Bone marrow (tissue), 2 donors: ENCODE measurements at regions not wholly inside any gene's neighbourhood (a gene's known extent, or its start where the extent isn't known, plus 50 kb on each side); places are given as distances from the start of the nearest gene placed in this dataset.
"Not testable (repeated sequence)": the region's sequence is repeated elsewhere in the genome, so short reads cannot be mapped to it uniquely, and the experiment has no call there.

Experiments
- DNase-seq, 2 donors: peaks; one replicate each; lab custom pipeline; 2025; lab: John Stamatoyannopoulos, UW

DNA sequence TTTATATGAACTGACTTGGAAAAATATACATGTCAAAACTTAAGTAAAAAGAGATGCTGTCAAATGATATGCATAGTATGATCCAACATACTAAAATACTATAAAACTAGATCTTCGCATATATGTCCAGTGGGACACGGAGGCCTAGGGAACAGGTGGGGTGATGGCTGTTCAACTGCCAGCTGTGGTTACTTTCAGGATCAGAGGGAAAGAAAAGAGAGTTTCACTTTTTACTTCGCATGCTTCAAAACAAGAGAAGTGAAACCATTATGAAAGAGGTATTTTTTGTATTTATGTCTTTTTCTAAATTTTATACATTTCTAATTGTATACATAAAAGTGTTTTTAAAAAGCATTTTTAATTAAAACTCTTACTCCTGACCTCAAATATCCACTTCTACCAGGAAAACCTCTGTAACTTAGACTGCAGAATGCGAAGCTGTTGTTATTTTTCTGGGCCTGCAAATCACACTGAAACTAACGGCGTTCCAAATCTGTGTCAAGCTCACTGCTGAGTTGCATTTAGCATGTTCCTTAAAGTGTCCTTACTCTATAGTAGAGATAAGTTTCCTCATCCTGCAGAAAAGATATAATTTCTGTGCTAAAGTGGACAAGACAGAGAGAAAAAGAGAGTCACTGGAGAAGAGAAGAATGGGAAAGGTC, 97.8 kb upstream of the SLC35G4 start:
- DNase-seq: no peak

DNA sequence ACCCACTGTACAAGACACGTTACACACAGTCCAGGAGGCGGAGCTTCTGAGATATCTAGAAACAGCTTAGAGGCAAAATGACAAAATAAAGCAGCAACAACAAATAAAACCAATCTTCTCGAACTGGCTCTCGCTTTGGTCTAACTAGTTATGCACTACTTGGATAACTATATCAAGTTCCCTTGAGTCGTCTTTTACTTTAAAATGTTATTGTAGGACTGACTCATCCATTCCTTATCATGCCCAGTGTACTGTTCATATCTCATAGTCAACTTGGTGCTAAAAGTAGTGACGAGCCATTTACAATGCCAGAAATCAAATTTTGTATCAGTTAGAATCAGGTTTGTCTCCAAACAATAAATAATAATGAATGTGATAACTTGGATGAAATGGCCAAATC, 102.5 kb upstream of the SLC35G4 start:
- DNase-seq: no peak

DNA sequence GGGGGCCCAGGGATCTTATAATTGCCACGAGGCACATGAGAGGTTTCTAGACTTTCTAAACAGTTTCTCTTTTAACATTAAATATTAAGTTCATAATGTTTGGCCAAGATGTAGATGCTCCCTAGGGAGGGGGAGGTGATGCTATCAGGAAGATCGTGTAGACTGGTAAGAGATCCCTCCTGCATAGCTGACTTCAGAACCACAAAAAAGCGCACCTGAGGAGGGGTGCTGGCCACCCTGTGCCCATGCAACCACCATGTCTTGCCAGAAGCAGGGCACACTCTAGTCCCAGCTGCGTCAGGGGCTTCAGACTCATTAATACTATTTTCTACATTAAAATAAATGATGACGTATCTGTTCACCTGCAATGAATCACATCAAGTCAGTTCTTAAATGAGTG, 103.4 kb upstream of the SLC35G4 start:
- DNase-seq: no peak

DNA sequence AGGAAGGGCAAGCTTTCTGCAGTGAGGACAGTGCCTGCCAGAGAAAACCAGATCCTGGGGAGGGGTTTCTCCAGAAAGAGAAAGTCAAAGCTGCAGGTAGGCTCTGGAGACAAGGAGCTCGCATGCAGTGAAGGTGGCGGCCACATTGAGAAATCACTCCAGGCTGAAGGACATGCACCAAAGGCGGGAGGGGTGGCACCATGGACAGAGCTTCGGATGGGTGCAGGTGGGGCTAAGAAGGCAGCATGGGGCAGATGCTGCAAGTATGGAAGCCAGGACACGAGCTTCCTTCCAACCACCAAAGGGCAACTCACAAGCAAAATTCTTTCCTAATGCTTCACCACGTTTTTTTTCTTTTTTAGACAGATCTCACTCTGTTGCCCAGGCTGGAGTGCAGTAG, 104.4 kb upstream of the SLC35G4 start:
- no peak for DNase-seq

DNA sequence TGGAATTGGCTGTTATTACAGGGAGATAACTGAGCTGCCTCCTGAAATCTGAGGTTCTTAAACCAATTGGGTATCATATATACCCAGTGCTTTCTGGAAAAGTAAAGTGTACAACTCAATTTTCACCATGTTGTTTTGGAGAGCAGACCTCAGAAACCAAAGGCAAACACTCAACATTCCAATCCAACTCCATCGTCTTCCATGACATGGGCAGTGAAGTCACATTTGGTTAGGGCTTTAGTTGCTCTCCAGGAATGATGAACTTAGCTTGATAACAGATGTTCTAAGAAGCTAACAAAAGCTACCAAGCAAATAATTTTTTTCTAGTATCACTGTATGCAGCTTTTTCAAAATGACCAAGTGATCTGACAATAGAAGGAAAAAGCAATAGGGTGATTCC, 107.0 kb upstream of the SLC35G4 start:
- no peak for DNase-seq

DNA sequence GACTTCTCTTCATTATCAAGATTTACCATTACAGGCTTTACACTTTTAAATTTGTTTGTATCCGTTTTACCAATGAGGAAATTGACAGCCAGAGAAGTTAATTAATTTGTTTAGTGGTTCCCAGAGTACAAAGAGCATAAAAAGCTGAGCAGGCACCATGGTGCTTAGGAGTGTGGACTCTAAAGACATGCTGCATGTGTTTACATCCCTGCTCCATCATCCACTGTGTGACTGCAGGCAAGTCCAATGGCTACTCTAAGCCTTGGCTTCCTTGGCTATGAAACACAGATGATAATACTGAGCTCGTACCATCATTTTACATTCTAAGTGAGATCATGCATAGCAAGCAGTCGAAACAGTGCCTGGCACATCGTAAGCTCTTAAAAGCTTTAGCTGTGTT, 108.0 kb upstream of the SLC35G4 start:
- no peak for DNase-seq

DNA sequence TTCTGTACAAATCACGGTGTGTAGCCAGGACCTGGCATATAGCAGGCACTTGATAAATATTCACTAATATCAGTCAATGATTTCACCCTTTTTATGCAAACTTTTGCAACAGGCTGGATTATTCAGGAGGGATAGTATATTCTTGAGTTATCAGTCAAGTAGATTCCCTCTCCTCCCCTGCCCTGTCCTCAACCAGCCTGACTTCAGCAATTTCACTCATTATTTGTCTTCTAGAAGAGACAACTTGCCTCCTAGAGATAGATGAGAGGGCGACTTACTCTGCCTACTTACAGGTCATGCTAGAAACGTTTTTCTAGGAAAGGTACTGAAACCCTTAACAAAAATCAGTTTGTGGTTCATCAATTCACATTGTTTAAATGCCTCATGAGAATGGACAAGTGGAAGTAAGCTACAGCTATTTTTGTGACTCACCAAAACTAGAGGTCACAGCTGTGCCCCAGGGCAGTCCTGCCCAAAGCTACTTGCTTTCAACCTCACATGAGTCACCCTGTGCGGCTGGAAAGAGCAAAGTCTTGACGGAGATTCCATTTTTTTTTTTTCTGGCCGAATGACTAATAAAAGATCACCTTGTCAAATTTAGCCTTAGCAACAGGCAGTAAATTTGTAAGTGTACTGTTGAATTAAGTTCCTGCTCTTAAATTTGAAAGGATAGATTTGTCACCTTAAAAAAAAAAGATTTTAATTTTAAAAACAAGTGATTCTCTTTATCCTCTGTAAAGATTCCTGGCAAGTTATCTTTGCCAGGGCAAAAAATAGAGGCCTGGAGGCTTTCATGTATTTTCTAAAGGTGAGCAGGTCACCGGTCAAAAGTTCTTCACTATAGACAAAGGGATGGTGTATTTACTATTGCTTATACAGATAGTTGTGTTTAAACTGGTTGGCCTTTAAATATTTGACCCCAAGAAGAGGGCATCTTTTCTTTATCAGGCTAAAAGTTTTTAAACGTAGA, 109.0 kb upstream of the SLC35G4 start:
- no peak for DNase-seq

DNA sequence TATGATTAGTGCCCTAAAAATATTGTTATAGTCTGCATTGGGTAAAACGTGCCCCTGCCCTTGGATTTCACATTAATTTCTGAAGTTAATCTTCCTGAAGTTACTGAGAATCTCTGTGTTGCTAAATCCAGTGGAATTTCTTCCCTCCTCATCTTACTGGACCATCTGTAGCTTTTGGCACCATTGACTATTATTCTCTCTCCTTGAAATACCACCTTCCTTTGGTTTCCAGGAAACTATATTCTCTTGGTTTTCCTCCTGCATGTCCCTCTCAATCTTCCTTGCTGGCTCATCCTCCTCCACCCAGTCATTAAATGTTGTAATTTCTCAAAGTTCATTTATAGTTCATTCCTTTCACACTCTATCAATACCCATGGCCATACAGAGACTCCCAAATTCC, 110.6 kb upstream of the SLC35G4 start:
- no peak for DNase-seq

DNA sequence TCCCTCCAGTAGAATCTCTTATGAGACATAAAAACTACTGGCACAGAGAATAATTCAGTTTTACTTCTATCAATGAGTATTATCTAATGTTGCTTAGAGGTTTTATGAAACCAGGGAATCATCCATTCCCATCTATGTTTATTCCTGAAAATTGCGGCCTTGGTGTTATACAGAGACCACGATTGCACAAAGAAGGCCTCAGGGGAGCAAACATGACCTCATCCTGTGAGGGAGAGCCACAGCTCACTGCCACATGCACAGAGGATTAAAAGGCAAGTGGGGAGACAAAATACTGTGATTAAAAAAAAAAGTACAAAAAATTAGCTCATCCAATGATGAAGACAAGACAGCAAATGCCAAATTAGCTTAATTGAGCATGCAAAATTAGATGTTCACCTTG, 111.8 kb upstream of the SLC35G4 start:
- no peak for DNase-seq

DNA sequence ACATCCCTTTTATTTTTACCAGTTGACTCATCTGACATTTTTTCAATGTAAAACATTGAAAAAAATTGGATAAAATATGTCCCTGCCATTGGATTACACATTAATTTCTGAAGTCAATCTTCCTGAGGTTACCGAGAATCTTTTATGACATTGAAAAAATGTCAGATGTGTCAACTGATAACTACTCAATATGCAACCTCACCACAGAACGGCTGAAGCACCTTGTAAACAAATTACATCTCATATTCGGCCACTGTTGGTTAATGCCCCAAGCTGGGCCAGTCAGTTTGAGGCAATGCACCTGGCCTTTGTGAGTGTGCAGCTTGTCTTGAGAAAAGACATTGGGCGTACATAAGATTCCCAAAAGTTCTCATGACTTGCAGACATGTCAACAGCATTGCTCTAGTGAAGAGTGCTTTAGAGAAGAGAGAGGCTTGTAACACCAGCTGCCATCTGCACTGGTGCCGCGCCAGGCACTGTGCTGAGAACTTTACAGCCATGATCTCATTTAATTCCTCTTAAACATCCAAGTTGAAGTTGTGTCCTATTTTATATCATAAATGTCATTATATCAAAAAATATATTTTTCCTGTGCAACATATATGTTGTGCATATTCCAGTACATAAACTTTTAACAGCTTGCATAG, 112.7 kb upstream of the SLC35G4 start:
- DNase-seq: no peak

DNA sequence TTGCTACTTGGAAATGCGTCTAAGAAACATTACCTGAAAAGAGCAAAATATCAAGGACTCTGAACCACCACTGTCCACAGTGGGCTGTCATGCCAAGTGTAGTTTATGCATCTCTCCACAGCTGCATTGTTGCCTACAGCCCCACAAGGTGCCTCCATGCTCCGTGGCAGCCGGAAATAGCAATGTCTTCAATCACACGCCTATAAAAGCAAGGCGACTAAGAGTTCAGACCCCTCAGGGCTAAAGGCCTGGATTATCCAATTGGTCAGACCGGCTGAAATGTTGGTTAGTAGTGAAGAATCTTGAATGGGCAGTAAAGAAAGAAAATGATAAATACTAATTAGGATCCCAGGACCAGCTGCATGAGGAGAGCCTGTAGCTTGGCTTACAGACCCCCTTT, 114.0 kb upstream of the SLC35G4 start:
- no peak for DNase-seq

DNA sequence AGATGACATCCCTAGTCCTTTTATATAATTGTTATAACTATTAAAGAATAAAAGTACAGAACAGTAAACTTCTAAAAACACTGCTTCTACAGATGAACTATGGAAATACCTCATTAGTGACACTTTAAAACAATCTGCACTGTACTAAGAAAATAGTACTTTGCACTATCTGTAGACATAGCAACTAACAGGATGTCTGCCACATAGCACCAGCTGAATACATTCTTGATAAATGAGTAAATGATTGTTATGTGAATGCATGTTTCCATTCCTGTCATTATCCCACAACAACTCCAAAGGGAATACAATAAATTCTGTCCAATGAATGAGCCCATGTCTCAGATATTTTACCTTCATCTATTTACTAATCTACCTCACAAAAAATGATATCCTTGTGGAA, 115.3 kb upstream of the SLC35G4 start:
- DNase-seq: no peak

DNA sequence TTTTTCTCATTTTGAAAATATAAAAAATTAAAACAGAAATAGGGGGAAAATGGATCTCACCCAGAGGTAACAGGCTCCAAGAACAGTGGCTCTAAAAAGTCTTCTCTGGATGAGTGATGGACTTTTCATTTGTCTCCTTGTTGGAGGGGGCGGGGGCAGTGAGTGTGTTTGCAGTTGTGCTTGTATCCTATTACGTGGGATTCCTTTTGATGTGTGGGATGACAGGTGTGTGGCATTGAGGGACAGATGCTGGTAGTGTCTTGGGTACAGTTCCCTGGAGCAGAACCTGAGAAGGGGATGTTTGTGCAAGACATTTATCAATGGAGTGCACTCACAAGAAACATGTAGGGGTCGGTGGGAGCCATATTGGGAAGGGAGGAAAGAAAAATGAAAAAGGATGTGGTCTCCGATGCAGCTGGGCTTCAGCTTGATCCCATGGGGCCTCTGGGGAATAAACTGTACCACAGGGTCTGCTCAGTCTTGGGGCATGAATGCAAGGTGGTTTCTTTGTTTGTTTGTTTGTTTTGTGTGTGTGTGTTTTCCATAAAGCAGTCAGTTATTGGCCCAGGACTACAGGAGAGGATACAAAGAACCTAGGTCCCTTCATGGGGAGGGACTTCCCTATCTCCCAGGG, 120.0 kb upstream of the SLC35G4 start:
- DNase-seq: no peak

DNA sequence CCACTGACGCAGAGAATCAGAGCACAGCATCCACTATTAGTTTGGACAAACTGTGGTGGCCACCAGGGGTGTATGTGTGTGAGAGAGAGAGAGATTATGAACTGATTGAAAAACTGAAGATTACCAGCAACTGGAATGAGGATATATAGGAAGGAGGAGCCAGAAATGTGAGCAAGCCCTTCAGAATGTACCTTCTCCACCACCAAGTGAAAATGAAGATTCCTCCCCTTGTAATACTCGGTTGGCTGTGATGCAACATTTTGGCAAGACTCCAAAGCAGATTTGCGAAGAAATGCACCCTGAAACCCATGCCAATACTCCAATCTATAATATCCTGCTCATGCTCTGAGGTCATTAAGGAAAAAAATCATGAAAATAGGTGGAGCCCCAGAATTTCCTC, 121.2 kb upstream of the SLC35G4 start:
- DNase-seq: no peak

DNA sequence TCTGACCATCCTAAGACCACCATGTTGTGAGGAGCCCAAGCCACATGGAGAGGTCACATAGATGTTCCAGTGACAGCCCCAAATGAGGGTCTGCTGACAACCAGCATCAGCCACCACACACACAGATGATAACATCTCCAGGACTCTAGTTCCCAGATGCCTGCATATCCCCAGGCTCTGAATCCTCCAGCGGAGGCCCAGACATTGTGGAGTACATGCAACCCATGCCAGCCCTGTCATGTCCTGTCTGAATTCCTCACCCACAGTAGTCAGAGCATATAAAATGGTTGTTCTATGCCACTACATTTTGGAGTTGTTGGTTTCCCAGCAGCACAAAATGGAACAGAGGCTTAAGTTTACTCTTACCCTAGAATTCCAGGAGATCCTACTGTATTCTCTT, 122.0 kb upstream of the SLC35G4 start:
- DNase-seq: no peak

DNA sequence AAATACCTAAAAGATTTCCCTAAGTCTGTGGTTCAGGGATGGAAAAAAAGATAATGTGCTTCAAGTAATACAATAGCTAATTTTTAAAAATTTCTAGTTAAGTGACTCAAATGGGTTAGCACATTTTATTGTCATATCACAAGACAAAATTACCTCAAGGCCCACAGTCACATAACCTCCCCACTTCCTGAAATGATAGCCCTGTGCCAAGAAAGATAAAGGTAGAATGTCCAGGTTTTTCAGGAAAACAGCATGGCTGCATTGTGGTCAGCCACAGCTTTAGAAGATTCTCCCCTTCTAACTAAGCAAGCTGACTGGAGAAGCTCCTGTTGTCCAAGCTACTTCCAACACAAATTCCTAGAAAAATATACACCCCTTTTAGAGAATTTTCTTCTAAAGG, 127.1 kb upstream of the SLC35G4 start:
- no peak for DNase-seq

DNA sequence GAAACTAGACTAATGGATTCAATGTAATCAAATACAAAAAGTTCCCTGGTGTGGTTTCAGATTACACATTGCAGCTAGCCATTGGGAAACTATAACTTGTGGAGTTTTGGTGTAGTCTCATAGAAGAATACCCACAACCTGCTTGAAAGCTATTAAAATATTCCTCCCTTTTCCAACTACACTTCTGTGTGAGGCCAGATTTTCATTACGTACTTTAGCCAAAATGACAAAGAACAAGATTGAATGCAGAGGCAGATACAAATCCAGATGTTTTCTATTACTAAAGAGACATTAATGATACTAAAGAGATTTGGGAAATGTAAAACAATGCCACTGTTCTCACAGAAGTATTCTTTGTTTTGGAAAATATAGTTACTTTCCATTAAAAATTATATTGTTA, 128.7 kb upstream of the SLC35G4 start:
- DNase-seq: no peak

DNA sequence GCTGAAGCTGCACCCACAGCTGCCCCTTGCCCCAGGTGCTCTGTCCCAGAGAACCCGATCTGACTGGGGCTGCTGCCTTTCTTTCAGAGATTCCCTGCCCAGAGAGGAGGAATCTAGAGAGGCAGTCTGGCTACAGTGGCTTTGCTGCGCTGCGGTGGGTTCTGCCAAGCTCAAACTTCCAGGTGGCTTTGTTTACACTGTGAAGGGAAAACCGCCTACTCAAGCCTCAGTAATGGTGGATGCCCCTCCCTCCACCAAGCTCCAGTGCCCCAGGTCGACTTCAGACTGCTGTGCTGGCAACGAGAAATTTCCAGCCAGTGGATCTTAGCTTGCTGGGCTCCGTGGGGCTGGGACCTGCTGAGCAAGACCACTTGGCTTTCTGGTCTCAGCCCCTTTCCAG, 130.4 kb upstream of the SLC35G4 start:
- DNase-seq: not testable (repeated sequence)

DNA sequence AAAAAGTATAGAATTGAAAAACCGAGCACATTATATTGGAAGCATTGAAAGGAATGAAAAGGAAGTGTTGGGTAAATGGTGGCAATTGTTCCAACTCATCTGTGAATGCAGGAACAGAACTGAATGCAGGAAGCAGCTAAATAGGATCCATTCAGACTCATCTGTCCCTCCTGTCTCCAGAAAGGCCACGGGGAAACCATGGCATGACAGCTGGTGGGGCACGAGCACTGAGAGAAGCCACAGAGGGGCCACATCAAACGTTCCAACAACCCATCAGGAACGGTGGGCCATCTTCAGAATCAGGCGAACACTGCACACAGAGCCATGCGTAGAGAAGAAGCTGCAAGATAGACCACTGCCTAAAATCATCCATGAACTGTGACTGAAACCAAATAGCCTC, 138.5 kb upstream of the SLC35G4 start:
- no peak for DNase-seq

DNA sequence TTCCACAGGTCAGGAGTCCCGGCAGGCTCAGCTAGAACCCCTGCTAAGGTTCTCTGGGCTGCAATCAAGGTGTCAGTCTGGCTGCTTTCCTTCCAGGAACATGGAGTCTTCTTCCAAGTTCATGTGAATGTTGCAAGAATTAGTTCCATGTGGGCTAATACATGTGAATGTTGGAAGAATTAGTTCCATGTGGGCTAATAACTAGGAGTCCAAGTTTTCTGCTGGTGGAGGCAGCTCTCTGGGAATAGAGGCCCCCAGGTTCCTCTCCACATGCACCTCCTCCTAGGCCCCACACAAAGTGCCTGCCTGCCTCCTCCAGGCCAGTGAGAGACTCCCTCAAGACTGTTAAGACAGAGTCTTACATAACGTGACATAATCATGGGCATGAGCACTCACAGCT, 140.8 kb upstream of the SLC35G4 start:
- no peak for DNase-seq

DNA sequence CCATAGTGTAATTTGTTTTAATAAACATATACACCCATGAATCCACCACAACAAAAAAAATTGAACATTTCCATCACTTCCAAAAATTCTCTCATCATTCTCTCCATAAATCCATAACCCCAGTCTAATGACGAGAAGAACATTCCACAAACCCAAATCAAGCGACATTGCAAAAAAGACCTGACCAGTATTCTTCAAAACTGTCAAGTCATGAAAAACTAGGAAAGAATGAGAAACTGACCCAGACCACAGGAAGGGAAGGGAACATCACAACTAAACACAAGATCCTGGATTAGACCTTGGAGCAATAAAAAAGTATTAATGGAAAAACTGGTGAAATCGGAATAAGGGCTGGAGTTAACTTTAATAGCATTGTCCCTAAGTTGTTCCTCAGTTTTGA, 141.3 kb upstream of the SLC35G4 start:
- DNase-seq: no peak

DNA sequence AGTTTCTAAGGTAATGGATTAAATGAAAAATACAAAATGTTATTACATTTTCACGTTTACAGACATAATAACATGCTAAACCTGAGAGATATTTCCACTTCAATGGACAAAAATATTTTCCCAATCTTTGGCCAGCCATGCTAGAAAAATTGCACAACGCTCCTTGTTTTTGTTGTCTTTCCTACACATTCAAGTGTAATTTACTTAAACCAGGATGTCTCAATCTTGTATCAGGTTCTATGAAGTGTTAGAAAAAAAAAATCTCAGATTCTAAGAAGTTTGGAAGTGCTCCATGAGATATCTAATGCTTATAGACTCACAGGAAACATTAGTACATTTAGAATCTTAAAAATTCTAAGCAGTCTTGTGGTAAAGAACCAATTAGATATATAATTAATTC, 141.8 kb upstream of the SLC35G4 start:
- DNase-seq: no peak

DNA sequence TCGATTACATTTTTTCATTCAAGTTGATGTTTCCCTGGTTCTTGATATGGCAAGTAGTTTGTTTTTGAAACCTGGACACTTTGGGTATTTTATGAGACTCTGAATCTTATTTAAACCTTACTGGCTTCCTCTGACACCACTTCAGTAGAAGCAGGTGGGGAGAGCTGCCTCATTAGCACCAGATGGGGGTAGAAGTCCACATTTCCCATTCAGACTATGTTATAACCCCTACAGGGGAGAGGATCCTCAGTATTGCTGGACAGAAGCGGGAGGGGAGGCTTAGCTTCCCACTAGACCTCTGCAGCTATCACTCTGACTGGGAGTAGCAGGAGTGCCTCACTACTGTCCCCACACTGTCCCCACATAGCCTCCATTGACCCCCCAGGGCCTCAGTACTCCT, 145.3 kb upstream of the SLC35G4 start:
- no peak for DNase-seq
